DMS114 treated with DMSO at 0.1 percent for 48 hours (cell line): ENCODE measurements at regions not wholly inside any gene's neighbourhood (a gene's known extent, or its start where the extent isn't known, plus 50 kb on each side); places are given as distances from the start of the nearest gene placed in this dataset.

ENCODE experiments used
- DNase-seq: peaks from one replicate; lab custom pipeline; 2025; ENCODE audit not compliant: unreplicated experiment; lab: John Stamatoyannopoulos, UW

GRCh38 chr10:10207538-10207937 lies 810.1 kb upstream of the CELF2 start:
- DNase-seq, result no peak

GRCh38 chr10:10208196-10208595 lies 809.5 kb upstream of the CELF2 start:
- DNase-seq, result no peak

GRCh38 chr10:10209167-10209566 lies 808.5 kb upstream of the CELF2 start:
- DNase-seq, result no peak

- no peak for DNase-seq
Observed at GRCh38 chr10:10211409-10211808, 806.3 kb upstream of the CELF2 start.

GRCh38 chr10:10213237-10213636 lies 804.4 kb upstream of the CELF2 start:
- no peak for DNase-seq

GRCh38 chr10:10222304-10222841 lies 795.3 kb upstream of the CELF2 start:
- no peak for DNase-seq

- DNase-seq, result no peak
Observed at GRCh38 chr10:10223131-10223530, 794.5 kb upstream of the CELF2 start.

- no peak for DNase-seq
Observed at GRCh38 chr10:10225136-10225676, 792.5 kb upstream of the CELF2 start.

GRCh38 chr10:10233229-10233628 lies 784.4 kb upstream of the CELF2 start:
- no peak for DNase-seq

GRCh38 chr10:10235003-10235402 lies 782.7 kb upstream of the CELF2 start:
- no peak for DNase-seq

- no peak for DNase-seq
Observed at GRCh38 chr10:10247585-10247984, 770.1 kb upstream of the CELF2 start.

GRCh38 chr10:10256860-10257259 lies 760.8 kb upstream of the CELF2 start:
- DNase-seq, result no peak

GRCh38 chr10:10259013-10259412 lies 758.7 kb upstream of the CELF2 start:
- DNase-seq, result no peak

- DNase-seq, result no peak
Observed at GRCh38 chr10:10270126-10271050, 747.3 kb upstream of the CELF2 start.

GRCh38 chr10:10271639-10272192 lies 746.0 kb upstream of the CELF2 start:
- no peak for DNase-seq

GRCh38 chr10:10273661-10274060 lies 744.0 kb upstream of the CELF2 start:
- no peak for DNase-seq

GRCh38 chr10:10279906-10280305 lies 737.8 kb upstream of the CELF2 start:
- no peak for DNase-seq

- no peak for DNase-seq
Observed at GRCh38 chr10:10292501-10292900, 725.2 kb upstream of the CELF2 start.

GRCh38 chr10:10293041-10293440 lies 724.6 kb upstream of the CELF2 start:
- no peak for DNase-seq

- DNase-seq, result no peak
Observed at GRCh38 chr10:10293481-10293951, 724.2 kb upstream of the CELF2 start.

- no peak for DNase-seq
Observed at GRCh38 chr10:10294184-10294880, 723.3 kb upstream of the CELF2 start.
